ENCODE measurements at regions not wholly inside any gene's neighbourhood (a gene's known extent, or its start where the extent isn't known, plus 50 kb on each side); places are given as distances from the start of the nearest gene placed in this dataset.

DNA sequence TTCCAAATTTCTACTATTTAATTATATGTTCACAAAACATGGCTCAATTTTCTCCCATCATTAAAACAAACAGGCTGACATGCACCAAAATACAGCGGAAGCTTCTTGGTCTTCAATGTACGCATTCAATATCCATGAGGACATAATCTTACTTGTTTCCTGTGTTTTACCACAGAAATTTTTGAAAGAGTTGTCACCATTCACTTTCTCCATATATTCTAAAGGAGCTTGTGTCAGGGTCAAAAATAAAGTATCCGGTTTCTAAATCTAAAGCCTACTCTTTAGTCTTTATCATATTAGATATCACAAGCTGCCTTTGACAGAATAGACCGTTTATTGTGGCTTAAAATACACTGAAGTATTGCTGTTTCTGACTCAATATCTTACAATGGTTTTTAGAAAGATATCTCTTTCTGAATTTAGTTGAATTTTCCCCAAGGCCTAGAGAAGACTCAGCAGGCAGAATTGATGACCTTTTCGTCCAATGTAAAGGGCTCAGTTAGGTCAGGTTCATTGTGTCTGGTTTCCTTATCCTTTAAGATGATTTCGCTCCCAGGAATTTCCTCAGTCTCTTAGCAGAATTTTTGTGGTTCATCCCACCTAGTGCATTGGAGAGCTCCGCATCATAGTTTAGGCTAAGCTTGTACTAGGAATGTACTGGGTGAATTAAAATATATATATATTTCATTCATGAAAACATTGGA is 717.2 kb downstream of the NCAM2 start:
- TF ChIP-seq, protein P1, sequence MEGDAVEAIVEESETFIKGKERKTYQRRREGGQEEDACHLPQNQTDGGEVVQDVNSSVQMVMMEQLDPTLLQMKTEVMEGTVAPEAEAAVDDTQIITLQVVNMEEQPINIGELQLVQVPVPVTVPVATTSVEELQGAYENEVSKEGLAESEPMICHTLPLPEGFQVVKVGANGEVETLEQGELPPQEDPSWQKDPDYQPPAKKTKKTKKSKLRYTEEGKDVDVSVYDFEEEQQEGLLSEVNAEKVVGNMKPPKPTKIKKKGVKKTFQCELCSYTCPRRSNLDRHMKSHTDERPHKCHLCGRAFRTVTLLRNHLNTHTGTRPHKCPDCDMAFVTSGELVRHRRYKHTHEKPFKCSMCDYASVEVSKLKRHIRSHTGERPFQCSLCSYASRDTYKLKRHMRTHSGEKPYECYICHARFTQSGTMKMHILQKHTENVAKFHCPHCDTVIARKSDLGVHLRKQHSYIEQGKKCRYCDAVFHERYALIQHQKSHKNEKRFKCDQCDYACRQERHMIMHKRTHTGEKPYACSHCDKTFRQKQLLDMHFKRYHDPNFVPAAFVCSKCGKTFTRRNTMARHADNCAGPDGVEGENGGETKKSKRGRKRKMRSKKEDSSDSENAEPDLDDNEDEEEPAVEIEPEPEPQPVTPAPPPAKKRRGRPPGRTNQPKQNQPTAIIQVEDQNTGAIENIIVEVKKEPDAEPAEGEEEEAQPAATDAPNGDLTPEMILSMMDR (IDR thresholded peaks at IDR 0.05; ENCODE audit: low read depth, low read length), result no peak
- no peak for DNase-seq (ENCODE audit: extremely low read depth, low read depth)

DNA sequence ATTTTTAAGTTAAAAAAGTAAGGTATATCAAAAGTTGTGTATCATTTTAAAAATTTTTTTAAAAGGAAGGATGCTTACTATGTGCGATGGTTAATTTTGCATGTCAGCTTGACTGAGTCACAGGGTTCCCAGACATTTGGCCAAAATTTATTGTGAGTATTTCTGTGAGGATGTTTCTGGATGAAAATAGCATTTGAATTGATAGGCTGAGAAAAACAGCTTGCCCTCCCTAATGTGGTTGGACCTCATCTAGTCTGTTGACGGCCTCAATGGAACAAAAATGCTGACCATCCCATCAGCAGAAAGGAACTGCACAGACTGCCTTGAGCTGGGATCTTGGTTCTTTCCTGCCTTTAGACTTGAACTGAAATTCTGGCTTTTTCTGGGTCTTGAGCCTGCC is 724.5 kb downstream of the NCAM2 start:
- TF ChIP-seq, protein P1 (IDR thresholded peaks at IDR 0.05; ENCODE audit: low read depth, low read length), result no peak
- no peak for DNase-seq (ENCODE audit: extremely low read depth, low read depth)

DNA sequence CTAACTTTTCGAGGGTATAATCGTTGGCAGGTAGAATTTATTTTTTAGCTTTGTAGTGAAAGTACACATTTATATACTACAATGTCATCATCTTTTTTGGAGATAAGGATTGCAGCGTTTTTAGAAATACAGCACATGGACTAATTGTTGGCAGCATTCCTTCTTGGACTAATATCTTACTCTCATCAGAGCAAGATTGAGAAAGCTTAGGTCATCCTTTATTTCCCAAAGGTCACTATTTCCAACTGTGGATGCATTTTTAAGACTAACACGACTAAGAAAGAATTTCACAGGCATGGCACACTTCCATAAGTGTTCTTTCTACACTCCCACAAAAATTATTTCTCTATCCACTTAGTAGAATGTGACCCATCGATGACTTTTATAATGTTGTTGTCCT is 732.3 kb downstream of the NCAM2 start:
- DNase-seq (ENCODE audit: extremely low read depth, low read depth), result no peak
- TF ChIP-seq, protein P1 (IDR thresholded peaks at IDR 0.05; ENCODE audit: low read depth, low read length), result no peak

DNA sequence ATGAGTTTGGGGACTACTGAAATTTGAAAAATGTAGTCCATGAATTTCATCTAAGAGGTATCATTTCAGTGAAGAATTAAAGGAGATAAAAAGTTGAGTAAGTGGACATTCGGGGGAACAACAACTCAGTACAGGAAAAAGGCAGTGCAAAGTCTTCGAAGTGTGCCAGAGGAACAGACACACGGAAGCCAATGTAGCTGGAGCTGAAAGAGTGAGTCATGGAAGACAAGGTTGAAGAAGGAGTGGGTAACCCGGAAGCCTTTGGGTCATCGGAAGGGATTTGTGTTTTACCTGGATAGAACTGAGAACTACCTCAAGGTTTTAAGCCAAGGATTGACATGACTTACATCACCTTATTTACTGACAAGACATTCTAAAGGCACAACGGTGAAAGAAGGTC is 733.4 kb downstream of the NCAM2 start:
- no peak for DNase-seq (ENCODE audit: extremely low read depth, low read depth)
- TF ChIP-seq, protein P1 (IDR thresholded peaks at IDR 0.05; ENCODE audit: low read depth, low read length), result no peak

DNA sequence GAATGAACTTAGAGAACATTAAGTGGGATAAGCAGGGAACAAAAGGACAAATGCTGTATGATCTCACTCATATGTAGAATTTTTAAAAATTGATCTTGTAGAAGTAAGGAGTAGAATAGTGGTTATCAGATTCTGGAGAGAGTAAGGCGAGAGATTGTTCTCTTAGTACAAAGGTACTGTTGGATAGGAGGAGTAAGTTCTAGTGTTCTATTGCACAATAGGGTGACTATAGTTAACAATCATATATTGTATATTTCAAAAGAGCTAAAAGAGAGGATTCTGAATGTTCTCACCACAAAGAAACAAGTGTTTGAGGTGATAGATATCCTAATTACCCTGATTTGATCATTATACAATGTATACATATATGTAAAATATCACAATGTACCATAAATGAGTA is 735.9 kb downstream of the NCAM2 start:
- TF ChIP-seq, protein P1 (IDR thresholded peaks at IDR 0.05; ENCODE audit: low read depth, low read length), result no peak
- DNase-seq (ENCODE audit: extremely low read depth, low read depth), result no peak

DNA sequence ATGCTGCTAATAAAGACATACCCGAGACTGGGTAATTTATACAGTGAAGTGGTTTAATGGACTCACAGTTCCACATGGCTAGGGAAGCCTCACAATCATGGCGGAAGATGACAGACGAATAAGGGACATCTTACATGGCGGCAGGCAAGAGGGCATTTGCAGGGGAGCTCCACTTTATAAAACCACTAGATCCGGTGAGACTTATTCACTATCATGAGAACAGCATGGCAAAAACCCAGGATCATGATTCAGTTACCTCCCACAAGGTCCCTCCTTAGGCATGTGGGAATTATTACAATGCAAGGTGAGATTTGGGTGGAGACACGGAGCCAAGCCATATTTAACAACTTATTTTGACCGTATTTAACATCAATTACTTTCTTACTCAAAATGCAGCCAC is 739.0 kb downstream of the NCAM2 start:
- TF ChIP-seq, protein P1 (IDR thresholded peaks at IDR 0.05; ENCODE audit: low read depth, low read length), result no peak
- no peak for DNase-seq (ENCODE audit: extremely low read depth, low read depth)

DNA sequence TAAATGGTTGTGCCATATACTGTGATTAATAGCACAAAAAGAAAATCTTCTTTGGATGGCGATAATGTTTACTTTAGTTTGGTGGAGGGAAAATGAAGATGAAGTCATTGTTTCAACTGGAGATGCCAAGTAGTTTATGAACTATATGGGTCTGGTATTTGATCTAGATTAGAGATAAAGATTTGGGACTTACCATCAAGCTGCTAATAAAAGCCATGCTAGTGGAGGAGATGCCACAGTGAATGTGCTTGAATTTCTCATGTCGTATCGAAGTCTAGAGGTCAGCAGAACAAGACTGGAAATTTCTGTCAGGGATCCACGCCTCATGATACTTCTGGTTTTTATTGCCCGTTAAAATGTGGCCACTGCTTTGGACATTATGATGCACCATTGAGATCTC is 742.0 kb downstream of the NCAM2 start:
- DNase-seq (ENCODE audit: extremely low read depth, low read depth), result no peak
- TF ChIP-seq, protein P1 (IDR thresholded peaks at IDR 0.05; ENCODE audit: low read depth, low read length), result no peak
